ENCODE measurements at regions not wholly inside any gene's neighbourhood (a gene's known extent, or its start where the extent isn't known, plus 50 kb on each side); places are given as distances from the start of the nearest gene placed in this dataset.
"Not testable (repeated sequence)": the region's sequence is repeated elsewhere in the genome, so short reads cannot be mapped to it uniquely, and the experiment has no call there.

DNA sequence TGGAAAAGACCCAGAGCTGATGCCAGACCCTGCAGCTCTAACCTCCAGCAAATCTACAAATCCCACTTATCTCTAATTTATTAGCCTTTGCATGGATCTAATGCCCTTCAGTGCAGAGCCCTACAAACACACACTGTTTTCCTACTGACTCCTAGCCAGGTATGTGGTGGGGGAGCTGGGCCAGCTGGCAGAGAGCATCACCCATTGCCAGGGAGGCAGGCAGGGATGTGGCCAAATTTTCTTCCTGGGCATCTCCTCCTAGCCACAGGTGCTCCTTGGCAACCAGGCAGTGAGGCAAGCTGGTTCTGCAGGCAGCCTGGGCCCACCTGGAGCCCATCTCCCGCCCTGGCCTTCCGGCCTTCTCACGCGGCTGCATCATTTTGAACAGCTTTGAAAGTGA is 55.9 kb upstream of the EMX2 start:
- H4K20me1 ChIP-seq (ENCODE audit: control insufficient read depth, extremely low read depth, insufficient read depth, low read length): no peaks in the 10 kb centered on the region
- no peak overlapping the region for H3K9ac ChIP-seq (ENCODE audit: control insufficient read depth, extremely low read depth, insufficient read depth, low read length)
- TF ChIP-seq EZH2 (IDR thresholded peaks at IDR 0.05; ENCODE audit: low read length) (no peak), CTCF (optimal IDR thresholded peaks at IDR 0.05 in 1 of 3, IDR thresholded peaks at IDR 0.05 in 1 of 3, conservative IDR thresholded peaks at IDR 0.05 in 1 of 3; ENCODE audit: extremely low read depth in 1 of 3, insufficient read depth in 2 of 3, low read length in 3 of 3) (no peak)
- no peak for FAIRE-seq
- H3K79me2 ChIP-seq (ENCODE audit: control insufficient read depth, insufficient read depth, low read length): no peaks in the 10 kb centered on the region
- no peaks in the 10 kb centered on the region for H3K9me1 ChIP-seq (ENCODE audit: control insufficient read depth, extremely low read depth, insufficient read depth, low read length)
- no peak overlapping the region for H3K27ac ChIP-seq (ENCODE audit: control insufficient read depth, insufficient read depth, low read length)
- H3K9me3 ChIP-seq (ENCODE audit: control insufficient read depth, low read depth, low read length): no peaks in the 10 kb centered on the region
- dilution Hi-C loops (cut with MboI; ENCODE audit: extremely low pct_ligation_motif_present, low sequenced_read_pairs): no loop called here
- DNase-seq (ENCODE audit: low read depth, low spot score): no peak
- H3K27me3 ChIP-seq (ENCODE audit: control insufficient read depth, extremely low read depth, insufficient read depth, low read length): peaks cover 6% of the 10 kb centered on the region
- no peak overlapping the region for H3K4me2 ChIP-seq (ENCODE audit: control insufficient read depth, extremely low read depth, insufficient read depth, low read depth, low read length)
- peaks cover 0 to 1% of the 10 kb centered on the region in 2 experiments for H3K36me3 ChIP-seq (ENCODE audit: control insufficient read depth in 2 of 2, extremely low read depth in 1 of 2, insufficient read depth in 2 of 2, low read length in 2 of 2)
- no peak overlapping the region for H3K4me3 ChIP-seq (ENCODE audit: control insufficient read depth in 2 of 3, extremely low read depth in 1 of 3, insufficient read depth in 2 of 3, low read depth in 1 of 3, low read length in 3 of 3)
- no peak overlapping the region for H2AFZ ChIP-seq (ENCODE audit: control insufficient read depth, low read length)
- peaks cover 5% of the 10 kb centered on the region for H3K4me1 ChIP-seq (ENCODE audit: control insufficient read depth, extremely low read depth, insufficient read depth, low read length)

- no peak for FAIRE-seq
- Histone ChIP-seq H3K9me3 (ENCODE audit: control insufficient read depth, low read depth, low read length) (no peaks in the 10 kb centered on the region), H3K4me2 (ENCODE audit: control insufficient read depth, extremely low read depth, insufficient read depth, low read depth, low read length) (no peak overlapping the region), H2AFZ (ENCODE audit: control insufficient read depth, low read length) (no peak overlapping the region), H3K4me3 (ENCODE audit: control insufficient read depth in 2 of 3, extremely low read depth in 1 of 3, insufficient read depth in 2 of 3, low read depth in 1 of 3, low read length in 3 of 3) (no peak overlapping the region), H4K20me1 (ENCODE audit: control insufficient read depth, extremely low read depth, insufficient read depth, low read length) (no peaks in the 10 kb centered on the region), H3K36me3 (ENCODE audit: control insufficient read depth in 2 of 2, extremely low read depth in 1 of 2, insufficient read depth in 2 of 2, low read length in 2 of 2) (no peaks in the 10 kb centered on the region), H3K27ac (ENCODE audit: control insufficient read depth, insufficient read depth, low read length) (no peak overlapping the region), H3K27me3 (ENCODE audit: control insufficient read depth, extremely low read depth, insufficient read depth, low read length) (peaks cover 9% of the 10 kb centered on the region), H3K9me1 (ENCODE audit: control insufficient read depth, extremely low read depth, insufficient read depth, low read length) (no peaks in the 10 kb centered on the region), H3K4me1 (ENCODE audit: control insufficient read depth, extremely low read depth, insufficient read depth, low read length) (peaks cover 5% of the 10 kb centered on the region), H3K79me2 (ENCODE audit: control insufficient read depth, insufficient read depth, low read length) (no peaks in the 10 kb centered on the region), H3K9ac (ENCODE audit: control insufficient read depth, extremely low read depth, insufficient read depth, low read length) (no peak overlapping the region)
- no peak for TF ChIP-seq CTCF (optimal IDR thresholded peaks at IDR 0.05 in 1 of 3, IDR thresholded peaks at IDR 0.05 in 1 of 3, conservative IDR thresholded peaks at IDR 0.05 in 1 of 3; ENCODE audit: extremely low read depth in 1 of 3, insufficient read depth in 2 of 3, low read length in 3 of 3)
- TF ChIP-seq EZH2 (IDR thresholded peaks at IDR 0.05; ENCODE audit: low read length): no peak
- dilution Hi-C loops (cut with MboI; ENCODE audit: extremely low pct_ligation_motif_present, low sequenced_read_pairs): no loop called here
- no peak for DNase-seq (ENCODE audit: low read depth, low spot score)
Measured at GRCh38 chr10:117483056-117483590, 59.4 kb upstream of the EMX2 start.

DNA sequence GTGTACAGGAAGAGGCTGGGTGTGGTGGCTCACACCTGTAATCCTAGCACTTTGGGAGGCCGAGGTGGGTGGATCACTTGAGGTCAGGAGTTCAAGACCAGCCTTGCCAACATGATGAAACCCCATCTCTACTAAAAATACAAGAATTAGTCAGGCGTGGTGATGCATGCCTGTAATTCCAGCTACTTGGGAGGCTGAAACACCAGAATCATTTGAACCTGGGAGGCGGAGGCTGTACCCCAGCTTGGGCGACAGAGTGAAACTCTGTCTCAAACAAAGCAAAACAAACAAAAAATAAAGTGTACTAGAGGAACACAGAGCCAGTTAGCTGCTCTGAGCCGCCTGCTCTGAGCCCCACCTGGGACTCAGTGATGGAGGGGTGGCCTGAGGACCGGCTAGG is 61.5 kb upstream of the EMX2 start:
- H3K4me1 ChIP-seq (ENCODE audit: control insufficient read depth, extremely low read depth, insufficient read depth, low read length); H3K9ac ChIP-seq (ENCODE audit: control insufficient read depth, extremely low read depth, insufficient read depth, low read length); H3K9me3 ChIP-seq (ENCODE audit: control insufficient read depth, low read depth, low read length); H3K9me1 ChIP-seq (ENCODE audit: control insufficient read depth, extremely low read depth, insufficient read depth, low read length); H3K79me2 ChIP-seq (ENCODE audit: control insufficient read depth, insufficient read depth, low read length); H3K36me3 ChIP-seq (ENCODE audit: control insufficient read depth in 2 of 2, extremely low read depth in 1 of 2, insufficient read depth in 2 of 2, low read length in 2 of 2); H4K20me1 ChIP-seq (ENCODE audit: control insufficient read depth, extremely low read depth, insufficient read depth, low read length); H3K4me2 ChIP-seq (ENCODE audit: control insufficient read depth, extremely low read depth, insufficient read depth, low read depth, low read length); H2AFZ ChIP-seq (ENCODE audit: control insufficient read depth, low read length); H3K27me3 ChIP-seq (ENCODE audit: control insufficient read depth, extremely low read depth, insufficient read depth, low read length); H3K4me3 ChIP-seq (ENCODE audit: control insufficient read depth in 2 of 3, extremely low read depth in 1 of 3, insufficient read depth in 2 of 3, low read depth in 1 of 3, low read length in 3 of 3); dilution Hi-C loops (cut with MboI; ENCODE audit: extremely low pct_ligation_motif_present, low sequenced_read_pairs); H3K27ac ChIP-seq (ENCODE audit: control insufficient read depth, insufficient read depth, low read length); DNase-seq (ENCODE audit: low read depth, low spot score); FAIRE-seq: not testable (repeated sequence)

Data from keratinocyte (primary cell).